ENCODE measurements at regions not wholly inside any gene's neighbourhood (a gene's known extent, or its start where the extent isn't known, plus 50 kb on each side); places are given as distances from the start of the nearest gene placed in this dataset.

- H3K4me3 ChIP-seq (ENCODE audit: low read length in 2 of 2), result no peak overlapping the region
- no peaks in the 10 kb centered on the region for H3K9me3 ChIP-seq (ENCODE audit: control insufficient read depth in 2 of 2, low read length in 2 of 2)
- H3K9ac ChIP-seq (ENCODE audit: low read length in 2 of 2), result no peak overlapping the region
- no peaks in the 10 kb centered on the region for H3K36me3 ChIP-seq (ENCODE audit: control insufficient read depth in 2 of 2, insufficient read depth in 2 of 2, low read length in 2 of 2)
- H3K27me3 ChIP-seq (ENCODE audit: control insufficient read depth in 1 of 2, insufficient read depth in 2 of 2, low read length in 2 of 2), result no peaks in the 10 kb centered on the region
- peak overlapping the region; percentile 19 for H3K27ac ChIP-seq (ENCODE audit: low read length)
- H3K4me1 ChIP-seq (ENCODE audit: control insufficient read depth, insufficient read depth, low read length), result peaks cover 8% of the 10 kb centered on the region
Measured at GRCh38 chr5:110917161-110917875, 154.2 kb upstream of the TSLP start.

GRCh38 chr5:110918683-110919082 lies 152.8 kb upstream of the TSLP start:
- no peaks in the 10 kb centered on the region for H3K36me3 ChIP-seq (ENCODE audit: control insufficient read depth in 2 of 2, insufficient read depth in 2 of 2, low read length in 2 of 2)
- no peaks in the 10 kb centered on the region for H3K9me3 ChIP-seq (ENCODE audit: control insufficient read depth in 2 of 2, low read length in 2 of 2)
- H3K27ac ChIP-seq (ENCODE audit: low read length), result no peak overlapping the region
- H3K9ac ChIP-seq (ENCODE audit: low read length in 2 of 2), result no peak overlapping the region
- no peaks in the 10 kb centered on the region for H3K27me3 ChIP-seq (ENCODE audit: control insufficient read depth in 1 of 2, insufficient read depth in 2 of 2, low read length in 2 of 2)
- H3K4me3 ChIP-seq (ENCODE audit: low read length in 2 of 2), result no peak overlapping the region
- peaks cover 8% of the 10 kb centered on the region for H3K4me1 ChIP-seq (ENCODE audit: control insufficient read depth, insufficient read depth, low read length)

GRCh38 chr5:110923971-110924370 lies 147.5 kb upstream of the TSLP start:
- Histone ChIP-seq H3K9ac (ENCODE audit: low read length in 2 of 2) (no peak overlapping the region), H3K4me1 (ENCODE audit: control insufficient read depth, insufficient read depth, low read length) (no peaks in the 10 kb centered on the region), H3K27ac (ENCODE audit: low read length) (no peak overlapping the region), H3K27me3 (ENCODE audit: control insufficient read depth in 1 of 2, insufficient read depth in 2 of 2, low read length in 2 of 2) (no peaks in the 10 kb centered on the region), H3K9me3 (ENCODE audit: control insufficient read depth in 2 of 2, low read length in 2 of 2) (no peaks in the 10 kb centered on the region), H3K4me3 (ENCODE audit: low read length in 2 of 2) (no peak overlapping the region), H3K36me3 (ENCODE audit: control insufficient read depth in 2 of 2, insufficient read depth in 2 of 2, low read length in 2 of 2) (no peaks in the 10 kb centered on the region)

- no peaks in the 10 kb centered on the region for H3K9me3 ChIP-seq (ENCODE audit: control insufficient read depth in 2 of 2, low read length in 2 of 2)
- H3K27me3 ChIP-seq (ENCODE audit: control insufficient read depth in 1 of 2, insufficient read depth in 2 of 2, low read length in 2 of 2), result no peaks in the 10 kb centered on the region
- no peaks in the 10 kb centered on the region for H3K4me1 ChIP-seq (ENCODE audit: control insufficient read depth, insufficient read depth, low read length)
- no peak overlapping the region for H3K9ac ChIP-seq (ENCODE audit: low read length in 2 of 2)
- H3K36me3 ChIP-seq (ENCODE audit: control insufficient read depth in 2 of 2, insufficient read depth in 2 of 2, low read length in 2 of 2), result no peaks in the 10 kb centered on the region
- no peak overlapping the region for H3K27ac ChIP-seq (ENCODE audit: low read length)
- no peak overlapping the region for H3K4me3 ChIP-seq (ENCODE audit: low read length in 2 of 2)
Measured at GRCh38 chr5:110925398-110925797, 146.1 kb upstream of the TSLP start.

- no peak overlapping the region for H3K27ac ChIP-seq (ENCODE audit: low read length)
- H3K9me3 ChIP-seq (ENCODE audit: control insufficient read depth in 2 of 2, low read length in 2 of 2), result no peaks in the 10 kb centered on the region
- no peaks in the 10 kb centered on the region for H3K36me3 ChIP-seq (ENCODE audit: control insufficient read depth in 2 of 2, insufficient read depth in 2 of 2, low read length in 2 of 2)
- H3K4me1 ChIP-seq (ENCODE audit: control insufficient read depth, insufficient read depth, low read length), result no peaks in the 10 kb centered on the region
- no peak overlapping the region for H3K9ac ChIP-seq (ENCODE audit: low read length in 2 of 2)
- no peaks in the 10 kb centered on the region for H3K27me3 ChIP-seq (ENCODE audit: control insufficient read depth in 1 of 2, insufficient read depth in 2 of 2, low read length in 2 of 2)
- H3K4me3 ChIP-seq (ENCODE audit: low read length in 2 of 2), result no peak overlapping the region
Measured at GRCh38 chr5:110925916-110926315, 145.6 kb upstream of the TSLP start.

- H3K9me3 ChIP-seq (ENCODE audit: control insufficient read depth in 2 of 2, low read length in 2 of 2), result no peaks in the 10 kb centered on the region
- H3K4me3 ChIP-seq (ENCODE audit: low read length in 2 of 2), result no peak overlapping the region
- no peaks in the 10 kb centered on the region for H3K36me3 ChIP-seq (ENCODE audit: control insufficient read depth in 2 of 2, insufficient read depth in 2 of 2, low read length in 2 of 2)
- H3K9ac ChIP-seq (ENCODE audit: low read length in 2 of 2), result no peak overlapping the region
- no peak overlapping the region for H3K27ac ChIP-seq (ENCODE audit: low read length)
- no peaks in the 10 kb centered on the region for H3K4me1 ChIP-seq (ENCODE audit: control insufficient read depth, insufficient read depth, low read length)
- H3K27me3 ChIP-seq (ENCODE audit: control insufficient read depth in 1 of 2, insufficient read depth in 2 of 2, low read length in 2 of 2), result peaks cover 0 to 5% of the 10 kb centered on the region in 2 donors
Measured at GRCh38 chr5:110932755-110933488, 138.6 kb upstream of the TSLP start.

- no peak overlapping the region for H3K4me3 ChIP-seq (ENCODE audit: low read length in 2 of 2)
- no peak overlapping the region for H3K27ac ChIP-seq (ENCODE audit: low read length)
- no peak overlapping the region for H3K9ac ChIP-seq (ENCODE audit: low read length in 2 of 2)
- H3K27me3 ChIP-seq (ENCODE audit: control insufficient read depth in 1 of 2, insufficient read depth in 2 of 2, low read length in 2 of 2), result no peaks in the 10 kb centered on the region
- H3K9me3 ChIP-seq (ENCODE audit: control insufficient read depth in 2 of 2, low read length in 2 of 2), result no peaks in the 10 kb centered on the region
- H3K4me1 ChIP-seq (ENCODE audit: control insufficient read depth, insufficient read depth, low read length), result no peaks in the 10 kb centered on the region
- H3K36me3 ChIP-seq (ENCODE audit: control insufficient read depth in 2 of 2, insufficient read depth in 2 of 2, low read length in 2 of 2), result no peaks in the 10 kb centered on the region
Measured at GRCh38 chr5:110940136-110940535, 131.4 kb upstream of the TSLP start.

- H3K27me3 ChIP-seq (ENCODE audit: control insufficient read depth in 1 of 2, insufficient read depth in 2 of 2, low read length in 2 of 2), result no peaks in the 10 kb centered on the region
- H3K9me3 ChIP-seq (ENCODE audit: control insufficient read depth in 2 of 2, low read length in 2 of 2), result no peaks in the 10 kb centered on the region
- H3K4me1 ChIP-seq (ENCODE audit: control insufficient read depth, insufficient read depth, low read length), result no peaks in the 10 kb centered on the region
- H3K27ac ChIP-seq (ENCODE audit: low read length), result no peak overlapping the region
- no peak overlapping the region for H3K4me3 ChIP-seq (ENCODE audit: low read length in 2 of 2)
- H3K36me3 ChIP-seq (ENCODE audit: control insufficient read depth in 2 of 2, insufficient read depth in 2 of 2, low read length in 2 of 2), result no peaks in the 10 kb centered on the region
- H3K9ac ChIP-seq (ENCODE audit: low read length in 2 of 2), result no peak overlapping the region
Measured at GRCh38 chr5:110945874-110946436, 125.6 kb upstream of the TSLP start.

- no peaks in the 10 kb centered on the region for H3K36me3 ChIP-seq (ENCODE audit: control insufficient read depth in 2 of 2, insufficient read depth in 2 of 2, low read length in 2 of 2)
- no peaks in the 10 kb centered on the region for H3K27me3 ChIP-seq (ENCODE audit: control insufficient read depth in 1 of 2, insufficient read depth in 2 of 2, low read length in 2 of 2)
Measured at GRCh38 chr5:110951373-110951791, 120.1 kb upstream of the TSLP start.

GRCh38 chr5:110956280-110956912 lies 115.1 kb upstream of the TSLP start:
- Histone ChIP-seq H3K4me3 (ENCODE audit: low read length in 2 of 2) (no peak overlapping the region), H3K27me3 (ENCODE audit: control insufficient read depth in 1 of 2, insufficient read depth in 2 of 2, low read length in 2 of 2) (no peaks in the 10 kb centered on the region), H3K9me3 (ENCODE audit: control insufficient read depth in 2 of 2, low read length in 2 of 2) (no peaks in the 10 kb centered on the region), H3K27ac (ENCODE audit: low read length) (no peak overlapping the region), H3K36me3 (ENCODE audit: control insufficient read depth in 2 of 2, insufficient read depth in 2 of 2, low read length in 2 of 2) (no peaks in the 10 kb centered on the region), H3K4me1 (ENCODE audit: control insufficient read depth, insufficient read depth, low read length) (no peaks in the 10 kb centered on the region), H3K9ac (ENCODE audit: low read length in 2 of 2) (no peak overlapping the region)

More at GRCh38 chr5:110951373-110951791, 120.1 kb upstream of the TSLP start:
- Histone ChIP-seq H3K27ac (ENCODE audit: low read length) (no peak overlapping the region), H3K4me3 (ENCODE audit: low read length in 2 of 2) (no peak overlapping the region), H3K4me1 (ENCODE audit: control insufficient read depth, insufficient read depth, low read length) (no peaks in the 10 kb centered on the region), H3K9me3 (ENCODE audit: control insufficient read depth in 2 of 2, low read length in 2 of 2) (no peaks in the 10 kb centered on the region), H3K9ac (ENCODE audit: low read length in 2 of 2) (no peak overlapping the region)

All from stomach smooth muscle (tissue), 2 donors.